NCI-H82 (cell line): ENCODE measurements at regions not wholly inside any gene's neighbourhood (a gene's known extent, or its start where the extent isn't known, plus 50 kb on each side); places are given as distances from the start of the nearest gene placed in this dataset.
A peak's percentile ranks its signal among the peaks of the same experiment; 100 is the strongest.

Source experiments
- DNase-seq: peaks from one replicate; lab custom pipeline; 2025; lab: John Stamatoyannopoulos, UW

DNA sequence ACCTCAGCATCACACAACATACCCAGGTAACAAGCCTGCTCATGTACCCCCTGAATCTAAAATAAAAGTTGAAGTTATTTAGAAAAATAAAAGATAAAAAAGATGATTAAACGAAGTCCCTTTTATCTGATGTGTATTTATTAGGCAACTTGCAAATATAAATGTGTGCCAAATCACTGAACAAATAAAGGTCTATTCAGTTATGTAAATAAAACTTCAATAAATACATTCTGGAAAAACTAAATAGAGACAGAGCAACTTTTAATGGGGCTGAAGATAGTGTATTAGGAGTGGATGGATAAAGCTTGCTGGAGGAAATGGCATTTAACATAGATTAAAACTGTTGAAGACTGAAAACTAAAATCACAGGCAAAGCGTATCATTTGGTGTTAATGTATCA lies 678.0 kb upstream of the GRM7 start:
- no peak for DNase-seq

DNA sequence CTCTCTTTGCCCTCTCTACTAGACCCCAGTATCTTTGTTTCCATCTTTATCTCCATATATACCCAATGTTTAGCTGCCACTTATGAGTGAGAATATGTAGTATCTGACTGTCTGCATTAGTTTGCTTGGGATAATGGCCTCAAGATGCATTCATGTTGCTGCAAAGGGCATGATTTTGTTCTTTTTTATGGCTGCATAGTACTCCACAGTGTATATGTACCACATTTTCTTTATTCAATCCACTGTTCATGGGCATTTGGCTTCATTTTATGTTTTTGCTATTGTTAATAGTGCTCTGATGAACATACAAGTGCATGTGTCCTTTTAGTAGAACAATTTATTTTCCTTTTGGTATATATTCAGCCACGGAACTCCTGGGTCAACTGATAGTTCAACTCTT lies 671.5 kb upstream of the GRM7 start:
- no peak for DNase-seq

DNA sequence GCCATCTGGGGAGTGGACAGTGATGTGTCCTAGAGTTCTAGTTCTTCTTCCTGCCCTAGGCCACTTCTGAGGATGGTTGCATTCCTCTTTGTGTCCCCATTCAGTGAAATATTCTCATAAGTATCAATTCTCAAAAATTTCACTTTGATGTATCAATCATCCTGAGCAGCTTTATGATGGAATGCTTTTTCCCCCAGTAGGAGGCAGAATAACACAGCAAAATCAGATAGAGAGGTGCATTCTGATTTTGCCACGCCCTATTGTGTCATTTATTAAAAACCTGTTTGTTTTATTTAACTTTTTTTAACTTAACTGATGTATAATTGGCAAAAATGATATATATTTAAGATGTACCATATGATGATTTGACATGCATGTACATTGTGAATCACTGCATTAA lies 656.0 kb upstream of the GRM7 start:
- peak; percentile 0 for DNase-seq

DNA sequence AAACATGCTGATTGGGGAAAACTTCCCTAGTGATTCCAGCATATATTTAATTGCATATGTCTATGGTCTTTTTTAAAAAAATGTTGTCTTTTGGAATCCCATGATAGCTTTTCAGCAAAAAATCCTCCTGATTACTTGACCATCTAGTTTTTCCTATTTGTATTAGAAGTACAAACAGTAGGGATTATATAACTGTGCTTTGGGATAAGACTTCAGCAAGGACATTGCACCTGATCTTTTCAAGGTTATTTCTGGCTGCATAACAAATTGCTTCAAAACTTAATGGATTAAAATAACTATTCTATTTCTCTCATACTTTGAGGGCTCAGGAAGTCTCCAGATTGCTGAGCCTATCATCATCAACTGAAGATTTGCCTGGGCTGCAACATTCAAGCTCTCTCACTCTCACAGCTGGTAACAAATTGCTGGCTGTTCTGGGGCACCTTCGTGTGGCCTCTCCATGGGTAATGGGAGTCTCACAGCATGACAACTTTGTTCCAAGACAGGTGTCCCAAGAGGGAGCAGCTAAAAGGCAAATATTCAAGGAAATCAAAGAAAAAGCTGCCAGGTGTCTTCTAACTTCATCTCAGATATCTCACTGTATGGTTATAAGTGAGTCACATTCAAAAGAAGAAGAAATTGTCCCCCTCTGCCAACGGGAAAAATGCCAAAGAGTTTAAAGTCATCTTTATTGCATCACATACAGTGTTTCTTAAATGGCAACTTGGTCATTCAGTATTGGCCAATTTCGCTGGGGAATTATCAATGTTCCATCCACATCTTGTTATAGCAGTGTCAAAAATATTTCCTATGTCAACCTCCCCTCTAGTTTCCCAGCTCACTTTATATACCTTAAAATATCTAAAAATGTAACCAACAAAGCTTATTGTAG lies 644.5 kb upstream of the GRM7 start:
- no peak for DNase-seq

DNA sequence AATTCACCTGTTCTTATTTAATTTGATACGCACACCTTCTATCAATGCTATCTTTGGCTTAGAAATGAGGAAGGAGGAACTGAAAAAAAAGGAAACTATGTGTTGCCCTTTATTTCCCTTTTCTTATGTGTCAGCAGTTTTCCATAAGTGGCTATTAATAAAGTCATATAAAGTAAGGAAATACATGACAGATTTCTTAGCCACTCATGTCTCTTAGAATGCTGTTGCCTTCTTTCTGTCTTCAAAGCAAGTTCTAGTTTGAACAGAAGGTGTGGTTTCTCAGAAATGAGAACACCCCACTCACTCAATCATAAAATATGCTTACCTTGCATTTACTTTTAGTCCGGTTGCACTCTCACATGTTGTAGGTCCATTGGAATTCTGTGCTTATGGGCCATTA lies 640.5 kb upstream of the GRM7 start:
- DNase-seq, result no peak

DNA sequence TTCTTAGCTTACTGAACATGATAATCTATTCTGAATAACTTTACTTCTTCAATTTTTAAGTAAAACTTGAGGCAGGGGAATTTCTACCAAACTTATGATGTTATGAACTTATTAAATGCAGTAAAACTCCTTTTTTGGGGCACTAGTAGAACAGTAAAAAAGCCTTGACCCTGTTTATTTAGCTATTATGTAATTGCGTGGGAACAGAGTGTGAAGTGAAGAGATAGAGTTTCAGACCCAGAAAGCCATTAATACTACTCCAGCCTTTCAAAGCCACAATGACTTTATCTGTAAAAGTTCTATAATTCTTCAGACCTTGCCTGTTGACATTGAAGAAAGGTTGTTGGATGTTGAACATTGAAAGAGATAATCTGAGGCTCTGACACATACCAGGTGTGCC lies 638.8 kb upstream of the GRM7 start:
- no peak for DNase-seq

DNA sequence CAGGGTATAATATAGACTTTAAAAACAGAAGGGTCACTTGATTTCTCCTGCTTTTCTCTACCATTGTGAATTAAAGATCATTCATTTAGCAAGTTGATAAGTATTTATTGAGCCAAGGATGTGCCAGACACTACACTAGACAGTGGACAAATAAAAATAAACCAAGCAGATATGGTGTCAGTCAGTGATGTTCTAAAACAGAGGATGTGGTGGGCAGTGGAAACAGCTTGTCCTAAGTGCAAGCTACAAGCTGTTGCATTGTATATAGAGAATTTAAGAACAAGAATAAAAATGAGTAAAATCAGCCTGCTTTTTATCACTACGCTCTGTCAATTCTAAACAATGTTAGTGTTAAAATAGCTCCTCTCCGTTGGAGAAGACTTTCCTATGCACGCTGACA lies 637.3 kb upstream of the GRM7 start:
- no peak for DNase-seq

DNA sequence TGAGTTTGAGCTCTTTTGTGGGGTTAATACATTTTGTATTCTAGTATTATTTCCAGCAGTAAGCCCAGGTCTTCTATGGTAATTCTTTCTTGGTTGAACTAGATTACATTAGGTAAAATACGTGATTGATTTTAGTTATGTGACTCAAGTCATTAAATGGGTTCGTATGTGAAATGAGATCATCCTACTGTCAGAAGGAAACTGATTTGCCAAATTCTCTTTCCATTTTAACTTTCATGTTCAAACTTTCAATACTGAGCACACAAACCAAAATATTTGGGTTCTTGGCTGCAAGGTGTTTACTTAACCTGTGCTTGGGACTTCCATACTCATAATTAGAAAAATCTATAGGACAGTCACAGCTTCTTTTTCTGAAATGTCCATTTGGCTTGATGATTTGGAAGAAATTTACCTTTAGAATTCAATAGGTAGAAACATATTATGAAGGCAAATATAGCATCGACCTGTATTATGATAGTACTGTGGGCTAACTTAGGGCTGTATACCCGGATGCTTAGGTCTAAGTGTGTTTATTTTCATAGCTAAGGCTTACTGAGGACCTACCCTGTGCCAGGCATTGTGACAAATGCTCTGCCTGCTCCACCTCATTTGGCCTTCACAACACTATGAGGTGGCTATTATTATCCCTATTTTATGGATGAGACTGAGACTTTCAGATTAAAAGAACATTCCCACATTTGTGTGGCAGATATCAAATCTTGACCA lies 631.8 kb upstream of the GRM7 start:
- no peak for DNase-seq

DNA sequence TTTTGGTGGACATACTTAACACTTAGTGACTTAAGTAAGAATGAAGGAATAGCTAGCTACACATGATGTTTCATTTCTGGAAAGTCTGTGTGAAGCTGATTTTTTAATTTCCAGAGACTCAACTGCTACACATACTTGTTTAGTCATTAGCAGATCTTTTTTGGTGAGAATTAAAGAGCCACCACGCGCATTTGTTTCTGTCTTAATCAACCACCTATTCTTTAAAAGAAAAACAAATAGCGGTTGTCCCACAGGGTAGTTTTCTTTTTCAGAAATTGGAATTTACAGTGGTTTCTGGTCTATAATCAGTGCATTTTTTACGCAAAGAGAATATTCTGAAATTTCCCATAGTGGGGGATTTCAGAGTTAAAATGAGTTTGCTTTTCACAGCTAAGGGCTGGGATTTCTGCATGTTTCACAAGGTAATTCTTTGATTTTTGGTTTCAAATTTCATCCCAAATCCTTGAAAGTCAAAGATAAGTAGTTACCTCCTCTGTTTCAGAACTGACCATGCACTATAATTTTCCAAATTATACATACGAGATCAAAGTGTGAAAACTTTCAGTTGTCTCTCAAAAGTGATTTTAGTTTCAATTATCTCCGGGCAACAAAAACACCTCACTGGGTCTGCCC lies 631.0 kb upstream of the GRM7 start:
- DNase-seq, result no peak

DNA sequence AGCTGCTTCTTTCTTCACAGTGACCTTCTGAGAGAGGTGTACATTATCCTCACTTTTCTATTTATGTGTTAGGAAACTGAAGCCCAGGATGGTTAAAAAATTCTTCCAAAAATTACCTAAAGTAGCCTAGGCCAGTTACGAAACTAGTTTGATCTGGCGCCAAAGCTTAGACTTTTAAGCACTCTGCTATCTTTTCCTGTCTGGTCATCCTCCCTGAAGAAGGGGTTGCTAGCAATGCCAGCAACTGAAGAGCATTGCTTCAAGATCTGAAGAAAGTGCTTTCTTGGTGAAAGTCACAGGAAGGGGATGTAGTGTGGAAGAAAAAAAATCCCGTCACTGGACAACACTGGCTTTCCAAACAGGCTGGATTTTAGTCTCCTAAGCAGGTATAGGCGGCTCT lies 618.8 kb upstream of the GRM7 start:
- no peak for DNase-seq

DNA sequence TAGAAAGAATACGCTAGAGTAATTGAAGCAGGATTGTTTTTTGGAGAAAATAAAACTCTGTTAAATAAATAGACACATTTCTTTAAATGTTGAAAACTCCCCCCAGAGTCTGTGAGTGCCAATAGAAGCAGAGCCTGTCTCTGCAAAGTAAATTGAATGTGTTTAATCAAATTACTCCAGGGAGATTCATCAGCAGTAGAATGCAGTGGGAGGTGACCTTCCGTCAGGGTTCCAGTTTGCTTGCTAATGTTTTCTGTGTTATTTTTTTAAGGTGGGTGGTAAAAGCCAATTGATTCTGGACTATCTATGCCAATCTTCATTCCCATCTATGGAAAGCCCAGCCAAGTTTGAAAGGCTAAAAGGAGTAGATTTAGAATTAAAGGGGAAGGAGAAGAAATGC lies 612.4 kb upstream of the GRM7 start:
- DNase-seq, result no peak

DNA sequence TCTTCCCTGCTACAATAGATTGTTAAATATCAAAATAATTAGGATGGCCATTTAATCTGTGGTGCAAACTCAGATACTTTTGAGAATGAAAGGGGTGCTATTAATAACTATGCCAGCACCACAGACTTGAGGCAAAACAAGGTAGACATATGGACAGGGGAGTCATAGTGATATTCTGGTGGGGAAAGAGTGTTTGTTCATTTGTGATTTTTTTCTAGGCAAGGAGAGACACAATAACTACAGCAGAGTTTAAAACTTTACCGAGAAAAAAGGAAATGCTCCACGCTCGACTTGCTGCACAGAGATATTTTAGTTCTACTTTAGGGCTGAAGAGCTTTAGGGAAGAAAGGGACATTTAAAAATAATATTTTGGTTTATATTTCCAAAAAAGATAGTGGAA lies 611.2 kb upstream of the GRM7 start:
- no peak for DNase-seq

DNA sequence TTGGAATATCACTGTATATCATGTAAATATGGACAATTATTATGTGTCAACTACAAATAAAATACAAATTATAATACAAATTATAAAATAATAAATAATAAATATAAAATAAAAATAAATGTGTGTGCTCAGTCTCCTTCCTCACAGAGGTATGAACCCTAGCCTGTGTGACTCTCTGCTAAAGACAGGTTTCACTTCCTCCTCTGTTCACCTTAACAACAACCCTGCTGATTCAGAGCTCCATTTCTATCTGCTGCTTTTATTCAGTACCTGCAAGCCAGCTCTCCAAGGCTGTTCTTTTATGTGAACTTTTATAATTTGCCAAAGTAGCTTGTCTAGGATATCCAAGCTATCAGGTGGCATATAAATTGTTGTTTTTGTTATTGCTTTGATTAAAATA lies 610.7 kb upstream of the GRM7 start:
- no peak for DNase-seq

DNA sequence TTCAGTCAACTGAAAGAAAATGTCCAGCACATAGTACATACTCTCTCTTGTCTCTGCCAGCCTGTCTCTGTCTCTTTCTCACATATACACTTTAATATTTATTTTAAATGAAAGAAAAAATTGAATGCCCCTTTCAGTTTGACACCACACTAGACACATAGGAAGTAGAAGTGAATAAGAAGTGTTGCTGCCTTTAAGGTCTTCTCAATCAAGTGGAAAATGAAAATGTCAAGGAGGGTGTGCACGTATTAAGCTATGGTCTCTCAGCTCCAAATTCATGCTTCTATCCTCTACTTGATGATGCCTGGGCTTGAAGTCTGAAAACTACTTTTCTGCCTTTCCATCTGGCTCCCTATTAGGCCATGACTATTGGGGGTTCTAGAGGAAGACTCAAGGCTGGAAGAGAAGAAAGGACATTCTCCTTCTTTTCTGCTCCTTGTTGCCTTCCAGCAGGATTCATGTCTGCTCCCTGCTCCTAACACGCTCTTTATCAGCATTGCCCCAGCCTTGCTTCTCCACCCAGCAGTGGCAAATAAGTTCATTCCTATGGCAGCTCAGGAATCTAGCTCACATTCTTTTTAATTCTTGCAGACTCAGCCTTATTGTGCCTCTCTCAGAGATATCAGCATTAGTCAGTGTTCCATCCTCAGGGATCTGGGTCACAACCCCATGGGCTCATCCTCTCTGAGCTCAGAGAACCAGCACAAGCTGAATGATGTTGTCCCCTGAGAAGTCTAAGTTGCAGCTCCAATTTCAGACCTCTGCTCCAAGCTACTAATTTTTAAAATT lies 609.1 kb upstream of the GRM7 start:
- DNase-seq, result no peak

DNA sequence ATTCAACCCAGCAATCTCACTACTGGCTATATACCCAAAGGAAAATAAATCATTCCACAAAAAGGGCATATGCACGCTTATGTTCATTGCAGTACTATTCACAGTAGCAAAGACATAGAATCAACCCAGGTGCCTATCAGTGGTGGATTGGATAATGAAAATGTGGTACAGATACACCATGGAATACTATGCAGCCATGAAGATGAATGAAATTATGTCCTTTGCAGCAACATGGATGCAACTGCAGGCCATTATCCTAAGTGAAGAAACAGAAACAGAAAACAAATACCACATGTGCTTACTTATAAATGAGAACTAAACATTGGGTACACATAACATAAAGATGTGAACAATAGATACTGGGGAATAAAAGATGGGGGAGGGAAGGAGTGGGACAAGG lies 606.4 kb upstream of the GRM7 start:
- DNase-seq, result no peak

DNA sequence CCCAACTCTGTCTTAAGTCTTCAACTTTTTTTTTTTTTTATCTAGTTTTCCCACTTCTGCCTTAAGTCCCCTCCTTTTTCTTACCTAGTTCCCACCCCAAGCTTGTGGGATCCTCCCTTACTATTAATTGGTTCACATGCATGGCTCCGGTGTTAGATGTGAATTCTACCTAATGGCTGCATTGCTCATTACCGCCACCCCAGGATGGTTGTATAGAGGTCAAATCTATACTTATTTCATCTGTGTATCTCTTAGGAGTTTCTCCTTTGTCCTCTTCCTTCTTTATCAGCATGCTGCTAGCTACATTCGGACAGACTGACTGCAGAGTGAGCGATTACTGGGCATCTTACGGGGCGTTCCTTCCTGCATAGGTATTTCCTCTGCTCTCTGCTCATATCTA lies 605.7 kb upstream of the GRM7 start:
- DNase-seq, result no peak

DNA sequence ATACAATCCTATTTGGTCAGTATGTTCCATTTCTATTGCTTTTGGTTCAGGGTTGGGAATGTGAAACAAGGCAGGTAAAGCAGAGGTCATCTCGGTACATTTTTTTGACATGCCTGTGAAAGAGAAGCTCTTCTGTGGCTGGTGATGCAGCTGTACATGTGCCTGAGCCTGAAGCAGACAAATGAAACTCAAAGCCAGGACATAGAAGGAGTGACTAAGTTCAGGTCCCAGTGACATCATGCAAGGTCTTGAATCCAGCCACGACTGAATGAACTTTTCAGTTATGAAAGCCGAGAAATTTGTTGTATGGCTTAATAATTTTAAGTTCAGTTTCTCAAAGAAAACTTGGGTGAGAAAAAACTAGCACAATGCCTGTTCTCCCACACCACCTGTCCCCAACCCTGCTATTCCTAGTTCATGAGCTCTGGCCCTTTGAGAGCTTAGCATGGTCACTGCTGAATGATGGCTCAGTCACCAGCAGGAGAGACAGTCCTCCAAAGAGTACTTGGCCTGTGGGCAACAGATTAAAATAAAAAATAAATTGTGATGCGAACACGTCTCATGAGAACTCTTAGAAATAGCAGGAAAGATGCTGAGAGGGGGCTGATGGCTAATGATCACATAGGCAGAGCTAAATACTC lies 600.2 kb upstream of the GRM7 start:
- DNase-seq, result no peak

DNA sequence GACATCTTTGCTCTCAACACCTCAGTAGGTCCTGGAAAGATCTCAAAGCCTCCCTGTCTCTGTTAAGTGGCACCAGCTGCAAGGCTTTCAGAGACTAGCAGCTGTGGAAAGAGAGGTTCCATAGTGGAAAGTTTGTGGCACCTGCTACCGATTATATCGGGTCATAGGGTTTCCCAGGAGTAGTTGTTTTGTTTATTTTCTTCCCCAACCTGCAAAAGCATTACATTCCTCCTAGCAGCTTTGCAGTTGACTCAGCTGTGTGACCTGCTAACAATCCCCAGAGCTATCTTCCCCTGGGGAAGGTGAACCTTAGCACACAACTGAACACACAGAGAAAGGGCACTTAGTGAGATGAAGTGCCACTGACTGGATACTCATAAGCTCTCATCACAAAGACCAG lies 598.9 kb upstream of the GRM7 start:
- DNase-seq, result no peak

DNA sequence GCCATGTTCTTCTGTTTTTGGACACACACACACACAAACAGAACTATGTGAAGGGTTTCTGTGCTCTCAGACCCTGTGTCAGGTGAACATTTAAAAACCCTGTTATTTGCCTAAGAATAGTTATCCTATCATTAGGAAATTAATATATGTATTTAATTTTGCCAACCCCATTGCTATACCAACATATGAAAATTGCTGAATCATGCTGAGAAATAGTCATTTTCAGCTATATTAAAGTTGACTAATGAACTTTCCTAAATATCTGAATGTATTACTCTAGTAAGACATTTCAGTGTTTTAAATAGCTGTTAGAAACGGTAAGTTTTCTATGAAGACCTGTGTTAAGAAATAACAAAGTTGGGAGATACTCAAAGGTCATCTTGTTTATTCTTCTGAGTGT lies 596.9 kb upstream of the GRM7 start:
- no peak for DNase-seq

DNA sequence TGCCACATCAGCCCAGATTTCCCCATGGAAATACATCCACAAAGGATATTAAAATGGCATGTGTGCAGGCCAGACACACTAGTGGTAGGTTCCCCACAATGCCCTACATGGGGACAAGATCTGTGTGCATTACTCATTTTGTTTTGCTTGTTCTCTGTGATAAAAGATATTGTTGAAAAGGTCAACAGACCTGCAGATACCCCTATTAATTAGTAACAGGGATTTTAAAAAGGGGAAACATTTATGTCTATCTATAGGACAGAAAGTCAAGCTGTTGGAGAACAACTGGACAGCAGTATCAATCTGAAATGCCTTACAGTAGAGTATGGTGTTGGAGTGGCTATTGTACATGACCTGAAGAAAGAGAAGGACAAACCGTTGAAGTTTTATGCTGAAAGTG lies 596.0 kb upstream of the GRM7 start:
- no peak for DNase-seq

DNA sequence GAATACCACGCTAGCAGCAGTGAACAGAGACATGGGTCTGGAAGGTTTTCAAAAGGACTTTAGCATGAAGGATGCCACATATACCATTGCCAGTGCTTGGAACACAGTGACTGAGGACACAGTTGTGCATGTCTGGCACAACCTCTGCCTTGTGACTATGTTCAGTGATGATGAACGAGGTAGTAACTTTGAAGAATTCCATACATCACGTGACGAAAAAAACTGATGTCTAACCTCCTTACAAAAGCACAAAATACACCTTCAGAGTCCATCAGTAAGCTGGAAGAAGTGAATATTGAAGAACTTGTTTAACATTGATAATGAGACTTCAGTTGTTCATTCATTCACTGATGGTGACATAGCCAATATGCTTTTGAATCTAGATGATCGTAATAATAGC lies 594.8 kb upstream of the GRM7 start:
- DNase-seq, result no peak

DNA sequence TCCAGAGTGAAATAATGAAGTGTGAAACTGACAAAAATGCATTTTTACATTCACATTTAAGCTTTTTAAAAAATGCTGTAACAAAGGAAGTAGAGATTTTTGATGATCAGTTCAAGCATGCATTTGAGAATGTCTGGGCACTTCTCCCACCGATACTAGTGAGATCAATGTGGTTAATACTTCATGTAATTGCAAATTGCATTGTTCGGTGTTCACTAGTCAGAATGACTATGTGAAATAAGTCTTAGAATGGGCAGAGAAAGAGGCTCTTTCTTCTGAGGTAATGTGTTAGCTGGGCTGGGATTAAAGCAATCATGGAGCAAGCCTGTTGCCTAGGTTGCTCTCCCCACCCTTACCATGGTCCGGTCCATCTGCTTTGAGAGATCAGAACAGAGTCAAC lies 587.0 kb upstream of the GRM7 start:
- no peak for DNase-seq
